K562 (cell line): ENCODE measurements at regions not wholly inside any gene's neighbourhood (a gene's known extent, or its start where the extent isn't known, plus 50 kb on each side); places are given as distances from the start of the nearest gene placed in this dataset.

Source experiments
- ATAC-seq: fragments of 200-7000 bp; cut with Tn5 transposase; 3 replicates; pipeline ENCODE4 v1.9.1; 2020; ENCODE audit warnings: moderate library complexity
- BruUV-seq: library from RNA; stranded (reverse); fragments of 400-500 nt; replicated peaks from 2 replicates; lab custom pipeline; 2021; lab: Mats Ljungman, UMichigan
- CTCF ChIA-PET: fragments of 300-600 bp; formaldehyde crosslinking; extraction: SDS; loops from one replicate; lab custom pipeline; 2021; ENCODE audit warnings: low intra/inter-chr PET ratio; lab: Yijun Ruan, JAX
- POLR2A ChIA-PET: fragments of 300-600, 350-650 bp; sonication (Branson Sonifier 250); formaldehyde crosslinking; extraction: SDS; loops from one replicate; lab custom pipeline; 2021; ENCODE audit warnings: antibody characterized with exemption, inconsistent platforms; lab: Yijun Ruan, JAX
- DNase-seq, 4 experiments: peaks; one replicate each; pipeline versions ENCODE4 v3.0.0 to v3.0.0-alpha.2; 2011 to 2018; ENCODE audit warnings: low spot score in 3 of 4, mixed read lengths in 3 of 4; ENCODE audit errors: extremely low read depth in 1 of 4
- FAIRE-seq: peaks from 2 replicates; lab custom pipeline; 2011; peaks lifted over from hg19 to GRCh38; lab: Jason Lieb, UNC
- H2AFZ ChIP-seq: 2 replicates; pipeline ENCODE4 v1.6.0; 2011; ENCODE audit warnings: low read depth, low read length, control low read depth, inconsistent platforms
- H3K27ac ChIP-seq: fragments of 200-600 bp; 3 replicates; pipeline ENCODE4 v1.8.0; 2011; ENCODE audit warnings: low read depth, mild to moderate bottlenecking, control low read depth, inconsistent platforms, low read length, moderate library complexity, mixed read lengths; ENCODE audit errors: extremely low read depth
- H3K27me3 ChIP-seq, 2 experiments: fragments of 300-600 bp in 1 of 2; 2 replicates in 1 of 2; 3 replicates in 1 of 2; pipeline versions ENCODE4 v1.6.0 to v1.8.0; 2011; ENCODE audit warnings: inconsistent platforms in 2 of 2, low read length in 2 of 2, mild to moderate bottlenecking in 1 of 2, mixed read lengths in 1 of 2, moderate library complexity in 1 of 2; ENCODE audit not compliant: control insufficient read depth in 2 of 2, insufficient read depth in 2 of 2
- H3K36me3 ChIP-seq: fragments of 300-600 bp; 3 replicates; pipeline ENCODE4 v1.8.0; 2011; ENCODE audit warnings: mild to moderate bottlenecking, low read length, inconsistent platforms; ENCODE audit not compliant: control insufficient read depth, insufficient read depth
- H3K4me1 ChIP-seq, 2 experiments: fragments of 200-600 bp in 1 of 2; replicated peaks in 1 of 2; 2 replicates in 1 of 2; 3 replicates in 1 of 2; pipeline versions ENCODE4 v1.5.1 to v1.8.0; 2011; ENCODE audit warnings: inconsistent platforms in 2 of 2, low read length in 2 of 2, mild to moderate bottlenecking in 1 of 2, mixed read lengths in 1 of 2, moderate library complexity in 1 of 2; ENCODE audit not compliant: control insufficient read depth in 2 of 2, insufficient read depth in 2 of 2
- H3K4me2 ChIP-seq: 2 replicates; pipeline ENCODE4 v1.6.1; 2011; ENCODE audit warnings: low read length, control low read depth, inconsistent platforms, mixed read lengths; ENCODE audit not compliant: insufficient read depth
- H3K4me3 ChIP-seq: fragments of 200-600 bp; sonication (generic), shearing (Covaris generic); 2 replicates; pipeline ENCODE4 v1.5.1; 2016; ENCODE audit warnings: control low read depth, inconsistent platforms
- H3K79me2 ChIP-seq: fragments of 200-600 bp; 3 replicates; pipeline ENCODE4 v1.8.0; 2011; ENCODE audit warnings: low read length, inconsistent platforms; ENCODE audit not compliant: control insufficient read depth, insufficient read depth
- H3K9ac ChIP-seq, 2 experiments: 2 replicates each; pipeline versions ENCODE4 v1.6.0 to v1.6.1; 2011; ENCODE audit warnings: low read depth in 2 of 2, low read length in 2 of 2, control low read depth in 1 of 2, inconsistent platforms in 1 of 2, mild to moderate bottlenecking in 1 of 2, mixed read lengths in 1 of 2; ENCODE audit not compliant: insufficient read depth in 1 of 2
- H3K9me1 ChIP-seq: one replicate; pipeline ENCODE4 v1.6.0; 2011; ENCODE audit warnings: inconsistent platforms, mild to moderate bottlenecking, low read length, moderate library complexity; ENCODE audit not compliant: control insufficient read depth, insufficient read depth
- H3K9me3 ChIP-seq: replicated peaks from 2 replicates; pipeline ENCODE4 v1.5.1; 2011; ENCODE audit warnings: low read depth, low read length, inconsistent platforms; ENCODE audit not compliant: control insufficient read depth, insufficient read depth
- H4K20me1 ChIP-seq: replicated peaks from 2 replicates; pipeline ENCODE4 v1.6.1; 2011; ENCODE audit warnings: low read length, inconsistent platforms, mixed read lengths; ENCODE audit not compliant: control insufficient read depth, insufficient read depth
- CBFA2T3 ChIP-seq: fragments of 450-650 bp; IDR thresholded peaks from 2 replicates; pipeline ENCODE4 v1.6.1; 2017
- DLX4 ChIP-seq: fragments of 250-450 bp; sonication (Bioruptor Pico); IDR thresholded peaks from 2 replicates; pipeline ENCODE4 v1.6.1; 2021; ENCODE audit warnings: mild to moderate bottlenecking
- HNRNPK ChIP-seq: fragments of 200-400 bp; formaldehyde crosslinking; IDR thresholded peaks from one replicate; pipeline ENCODE4 v1.6.1; 2018; ENCODE audit warnings: mild to moderate bottlenecking, low read depth, low read length; ENCODE audit not compliant: poor library complexity, severe bottlenecking
- KLF13 ChIP-seq: fragments of 450-650 bp; IDR thresholded peaks from 2 replicates; pipeline ENCODE4 v1.6.1; 2016; ENCODE audit warnings: missing genetic modification characterization, low read depth, mild to moderate bottlenecking, missing compliant biosample characterization, moderate library complexity, borderline replicate concordance
- MCM5 ChIP-seq: fragments of 450-650 bp; IDR thresholded peaks from 2 replicates; pipeline ENCODE4 v1.6.1; 2016; ENCODE audit warnings: low read depth
- POLR2H ChIP-seq: IDR thresholded peaks from 2 replicates; pipeline ENCODE4 v1.6.1; 2016; ENCODE audit warnings: missing genetic modification characterization, low read depth, mild to moderate bottlenecking, control low read depth, missing compliant biosample characterization, moderate library complexity
- RBM25 ChIP-seq: fragments of 200-400 bp; formaldehyde crosslinking; IDR thresholded peaks from 2 replicates; pipeline ENCODE4 v1.6.1; 2018; ENCODE audit warnings: low read length, low read depth, moderate library complexity; ENCODE audit not compliant: severe bottlenecking
- ZBTB26 ChIP-seq: fragments of 450-650 bp; formaldehyde crosslinking; IDR thresholded peaks from 2 replicates; pipeline ENCODE4 v1.4.0; 2022; ENCODE audit warnings: missing genetic modification characterization
- ZBTB7A ChIP-seq: IDR thresholded peaks from 2 replicates; pipeline ENCODE4 v1.6.1; 2011; ENCODE audit warnings: low read depth, mild to moderate bottlenecking, low read length, moderate library complexity, borderline replicate concordance; ENCODE audit not compliant: control insufficient read depth
- ZNF12 ChIP-seq: sonication (generic); formaldehyde crosslinking; IDR thresholded peaks from 2 replicates; pipeline ENCODE4 v1.4.0; 2020; ENCODE audit warnings: mild to moderate bottlenecking, missing genetic modification reagents
- ZNF174 ChIP-seq: fragments of 250-450 bp; sonication (Bioruptor Pico); IDR thresholded peaks from 2 replicates; pipeline ENCODE4 v1.4.0; 2020; ENCODE audit warnings: mild to moderate bottlenecking
- WGBS: fragments of 100-300 bp; shearing (Covaris generic); methylation state at CpG from one replicate; pipeline ENCODE4 v1.1.6; 2016; ENCODE audit warnings: low coverage, mixed read lengths; ENCODE audit not compliant: insufficient coverage; ENCODE audit errors: missing lambda C conversion rate; 5-methylcytosine and 5-hydroxymethylcytosine counted together
- in situ Hi-C: fragments of 300-500 bp; cut with MboI; formaldehyde crosslinking; loops from 4 replicates; pipeline ENCODE4 v1.15.0; 2018; ENCODE audit warnings: inconsistent platforms, mixed read lengths
- intact Hi-C: fragments of 100-400 bp; cut with micrococcal nuclease; formaldehyde crosslinking; loops from 2 replicates; pipeline ENCODE4 v1.14.2; 2022

GRCh38 chr6:9370480-9370879 is 935.1 kb upstream of the SLC35B3 start:
- Histone ChIP-seq H3K4me3 (no peak overlapping the region), H3K9me3 (peaks cover 3% of the 10 kb centered on the region; the same call in 1 of the 2 replicates), H3K36me3 (no peaks in the 10 kb centered on the region), H3K9ac (no peak overlapping the region), H3K27me3 (no peaks in the 10 kb centered on the region), H2AFZ (no peak overlapping the region), H3K4me1 (no peaks in the 10 kb centered on the region), H3K27ac (no peak overlapping the region), H3K9me1 (no peaks in the 10 kb centered on the region), H3K4me2 (no peak overlapping the region), H4K20me1 (no peaks in the 10 kb centered on the region), H3K79me2 (no peaks in the 10 kb centered on the region)
- DNase-seq (no peak), ATAC-seq (no peak), FAIRE-seq (no peak)
- POLR2A ChIA-PET, result no interaction called here
- intact Hi-C loops (no loop called here), in situ Hi-C loops (no loop called here)
- TF ChIP-seq ZBTB26 (CRISPR knock-in tag), result no peak
- TF ChIP-seq CBFA2T3, result no peak
- no peak for TF ChIP-seq ZBTB7A
- TF ChIP-seq KLF13 (tag), result no peak
- CTCF ChIA-PET, result no interaction called here
- BruUV-seq, result no TSS peak
- 0% methylated on average over 2 of the region's 2 CpGs for WGBS

GRCh38 chr6:9365378-9365777 is 930.0 kb upstream of the SLC35B3 start:
- intact Hi-C loops, result no loop called here
- Histone ChIP-seq H3K9me3 (peaks cover 3% of the 10 kb centered on the region; the same call in 1 of the 2 replicates), H2AFZ (no peak overlapping the region), H4K20me1 (no peaks in the 10 kb centered on the region), H3K9ac (no peak overlapping the region), H3K4me2 (no peak overlapping the region), H3K36me3 (no peaks in the 10 kb centered on the region), H3K9me1 (no peaks in the 10 kb centered on the region), H3K27ac (no peak overlapping the region), H3K27me3 (no peaks in the 10 kb centered on the region), H3K79me2 (no peaks in the 10 kb centered on the region), H3K4me3 (no peak overlapping the region), H3K4me1 (no peaks in the 10 kb centered on the region)
- DNase-seq, result no peak
- FAIRE-seq, result no peak
- TF ChIP-seq POLR2H (no peak), DLX4 (no peak), RBM25 (no peak), MCM5 (no peak), ZNF12 (CRISPR knock-in tag) (no peak), ZNF174 (CRISPR knock-in tag) (no peak), HNRNPK (no peak)
- ATAC-seq, result no peak
- no TSS peak for BruUV-seq
- POLR2A ChIA-PET, result no interaction called here
- in situ Hi-C loops, result no loop called here
- CTCF ChIA-PET, result no interaction called here
